Loucy (cell line): ENCODE measurements at regions not wholly inside any gene's neighbourhood (a gene's known extent, or its start where the extent isn't known, plus 50 kb on each side); places are given as distances from the start of the nearest gene placed in this dataset.

Experiments used
- H2AFZ ChIP-seq: fragments of 200-600 bp; sonication (generic); 2 replicates; pipeline ENCODE4 v1.6.0; 2016; ENCODE audit warnings: antibody characterized with exemption, mild to moderate bottlenecking, low read length, moderate library complexity
- H3F3A ChIP-seq: fragments of 200-600 bp; 2 replicates; pipeline ENCODE4 v1.6.0; 2016; ENCODE audit warnings: antibody characterized with exemption, low read depth, mild to moderate bottlenecking
- H3K27me3 ChIP-seq: fragments of 200-600 bp; sonication (generic); 2 replicates; pipeline ENCODE4 v1.6.1; 2014; ENCODE audit warnings: low read length, mild to moderate bottlenecking; ENCODE audit not compliant: insufficient read depth, poor library complexity, severe bottlenecking
- H3K36me3 ChIP-seq: fragments of 200-600 bp; sonication (generic); 2 replicates; pipeline ENCODE4 v1.6.1; 2016; ENCODE audit warnings: low read length; ENCODE audit not compliant: insufficient read depth
- H3K4me1 ChIP-seq: fragments of 200-600 bp; sonication (generic); 2 replicates; pipeline ENCODE4 v1.5.1; 2014; ENCODE audit warnings: low read length, mild to moderate bottlenecking; ENCODE audit not compliant: insufficient read depth, poor library complexity, severe bottlenecking
- H3K4me2 ChIP-seq: fragments of 200-600 bp; sonication (generic); 2 replicates; pipeline ENCODE4 v1.6.0; 2014; ENCODE audit warnings: antibody characterized with exemption, low read length, low read depth, mild to moderate bottlenecking; ENCODE audit not compliant: poor library complexity, severe bottlenecking
- H3K4me3 ChIP-seq: fragments of 200-600 bp; sonication (generic); 2 replicates; pipeline ENCODE4 v1.5.1; 2014; ENCODE audit warnings: low read length, mild to moderate bottlenecking, mixed read lengths; ENCODE audit not compliant: poor library complexity, severe bottlenecking
- H3K79me2 ChIP-seq: fragments of 200-600 bp; sonication (generic); 2 replicates; pipeline ENCODE4 v1.6.1; 2014; ENCODE audit warnings: low read length; ENCODE audit not compliant: insufficient read depth
- H3K9ac ChIP-seq: fragments of 200-600 bp; sonication (generic); 2 replicates; pipeline ENCODE4 v1.6.0; 2014; ENCODE audit warnings: mild to moderate bottlenecking, low read depth, low read length, moderate library complexity; ENCODE audit not compliant: poor library complexity, severe bottlenecking
- H3K9me2 ChIP-seq: fragments of 200-600 bp; sonication (generic); replicated peaks from 2 replicates; pipeline ENCODE4 v1.6.1; 2016; ENCODE audit warnings: low read depth, low read length, mixed read lengths
- H3K9me3 ChIP-seq: fragments of 200-600 bp; sonication (generic); 2 replicates; pipeline ENCODE4 v1.6.1; 2014; ENCODE audit warnings: mild to moderate bottlenecking, antibody characterized with exemption, low read length, low read depth; ENCODE audit not compliant: insufficient read depth
- H4K20me1 ChIP-seq: fragments of 200-600 bp; sonication (generic); 2 replicates; pipeline ENCODE4 v1.6.0; 2014; ENCODE audit warnings: antibody characterized with exemption, low read length, mild to moderate bottlenecking; ENCODE audit not compliant: insufficient read depth, poor library complexity, severe bottlenecking
- EZH2phosphoT487 ChIP-seq: fragments of 200-600 bp; IDR thresholded peaks from 2 replicates; pipeline ENCODE4 v1.6.1; 2018; ENCODE audit warnings: antibody characterized with exemption, mild to moderate bottlenecking, moderate library complexity, borderline replicate concordance
- TF ChIP-seq, protein P1 (sequence below): fragments of 200-600 bp; sonication (generic); conservative IDR thresholded peaks from 2 replicates; pipeline ENCODE4 v1.5.1; 2014; ENCODE audit warnings: mild to moderate bottlenecking, antibody characterized with exemption, low read length

DNA sequence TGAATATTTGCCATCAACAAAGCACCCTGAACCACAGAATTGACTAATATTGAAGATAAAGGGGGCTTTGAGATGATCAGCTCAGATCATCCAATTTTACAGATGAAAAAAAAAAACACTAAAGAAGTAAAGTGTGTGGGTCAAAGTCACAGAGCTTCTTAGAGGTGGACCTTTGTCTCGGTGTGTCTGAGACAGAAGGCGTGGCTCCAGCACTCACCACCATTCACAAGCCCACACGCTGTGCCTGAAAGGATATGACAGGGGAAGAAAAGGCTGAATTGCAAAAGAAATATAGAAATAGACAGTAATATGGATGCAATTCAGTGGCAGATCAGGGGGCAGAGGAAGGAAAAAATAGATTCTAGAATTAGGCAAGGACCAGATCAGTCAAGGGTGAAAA is 114.9 kb upstream of the PLXNA4 start:
- no peak overlapping the region for H3K9ac ChIP-seq
- H3K4me3 ChIP-seq = no peak overlapping the region
- no peaks in the 10 kb centered on the region for H3K9me3 ChIP-seq
- TF ChIP-seq EZH2phosphoT487 = no peak
- TF ChIP-seq, protein P1, sequence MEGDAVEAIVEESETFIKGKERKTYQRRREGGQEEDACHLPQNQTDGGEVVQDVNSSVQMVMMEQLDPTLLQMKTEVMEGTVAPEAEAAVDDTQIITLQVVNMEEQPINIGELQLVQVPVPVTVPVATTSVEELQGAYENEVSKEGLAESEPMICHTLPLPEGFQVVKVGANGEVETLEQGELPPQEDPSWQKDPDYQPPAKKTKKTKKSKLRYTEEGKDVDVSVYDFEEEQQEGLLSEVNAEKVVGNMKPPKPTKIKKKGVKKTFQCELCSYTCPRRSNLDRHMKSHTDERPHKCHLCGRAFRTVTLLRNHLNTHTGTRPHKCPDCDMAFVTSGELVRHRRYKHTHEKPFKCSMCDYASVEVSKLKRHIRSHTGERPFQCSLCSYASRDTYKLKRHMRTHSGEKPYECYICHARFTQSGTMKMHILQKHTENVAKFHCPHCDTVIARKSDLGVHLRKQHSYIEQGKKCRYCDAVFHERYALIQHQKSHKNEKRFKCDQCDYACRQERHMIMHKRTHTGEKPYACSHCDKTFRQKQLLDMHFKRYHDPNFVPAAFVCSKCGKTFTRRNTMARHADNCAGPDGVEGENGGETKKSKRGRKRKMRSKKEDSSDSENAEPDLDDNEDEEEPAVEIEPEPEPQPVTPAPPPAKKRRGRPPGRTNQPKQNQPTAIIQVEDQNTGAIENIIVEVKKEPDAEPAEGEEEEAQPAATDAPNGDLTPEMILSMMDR = no peak
- no peaks in the 10 kb centered on the region for H3K79me2 ChIP-seq
- no peak overlapping the region for H2AFZ ChIP-seq
- H3K27me3 ChIP-seq = no peaks in the 10 kb centered on the region
- no peaks in the 10 kb centered on the region for H3K36me3 ChIP-seq
- H3K4me1 ChIP-seq = peaks cover 7% of the 10 kb centered on the region
- no peaks in the 10 kb centered on the region for H3F3A ChIP-seq
- no peaks in the 10 kb centered on the region for H4K20me1 ChIP-seq
- H3K9me2 ChIP-seq = no peaks in the 10 kb centered on the region
- H3K4me2 ChIP-seq = no peak overlapping the region

DNA sequence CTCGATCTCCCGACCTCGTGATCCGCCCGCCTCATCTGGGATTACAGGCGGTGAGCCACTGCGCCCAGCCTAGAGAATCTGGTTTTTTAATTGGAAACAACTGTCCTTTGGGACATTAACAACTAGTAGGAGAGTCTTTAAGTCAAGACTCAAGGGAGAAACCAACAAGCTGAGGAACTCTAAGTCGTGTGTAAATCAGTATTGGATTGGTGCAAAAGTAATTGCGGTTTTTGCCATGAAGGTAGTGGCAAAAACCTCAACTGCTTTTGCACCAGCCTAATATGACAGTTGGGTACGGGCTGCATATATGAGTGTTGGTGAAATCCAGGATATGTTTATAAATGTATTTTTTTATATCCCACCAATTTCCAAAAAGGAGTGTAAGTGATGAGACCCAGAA is 113.9 kb upstream of the PLXNA4 start:
- H3K4me3 ChIP-seq = no peak overlapping the region
- H3K36me3 ChIP-seq = no peaks in the 10 kb centered on the region
- TF ChIP-seq EZH2phosphoT487 = no peak
- TF ChIP-seq, protein P1 = no peak
- no peaks in the 10 kb centered on the region for H3F3A ChIP-seq
- peaks cover 7% of the 10 kb centered on the region for H3K4me1 ChIP-seq
- H2AFZ ChIP-seq = no peak overlapping the region
- no peaks in the 10 kb centered on the region for H4K20me1 ChIP-seq
- H3K9ac ChIP-seq = no peak overlapping the region
- H3K9me3 ChIP-seq = no peaks in the 10 kb centered on the region
- no peaks in the 10 kb centered on the region for H3K79me2 ChIP-seq
- H3K9me2 ChIP-seq = no peaks in the 10 kb centered on the region
- no peaks in the 10 kb centered on the region for H3K27me3 ChIP-seq
- H3K4me2 ChIP-seq = no peak overlapping the region

DNA sequence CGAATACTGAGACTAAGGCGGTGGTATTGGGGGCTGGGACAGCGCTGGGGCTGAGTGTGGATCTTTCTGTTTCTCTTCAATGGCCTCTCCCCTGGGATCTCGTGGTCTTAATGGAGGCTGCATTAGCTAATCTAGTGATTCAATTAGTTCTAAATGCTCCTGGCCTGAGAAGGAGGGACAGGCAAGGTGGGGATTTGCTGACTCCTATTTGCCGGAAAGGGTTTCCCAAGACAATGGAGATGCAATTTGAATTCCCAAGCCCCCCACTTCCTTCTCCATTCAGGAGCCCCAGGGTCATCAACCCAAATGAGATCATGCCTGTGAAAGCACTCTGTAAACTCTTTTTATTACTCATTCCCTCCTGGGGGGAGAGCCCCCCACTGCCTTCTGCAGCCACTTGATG is 111.7 kb upstream of the PLXNA4 start:
- peaks cover 7% of the 10 kb centered on the region for H3K4me1 ChIP-seq
- no peaks in the 10 kb centered on the region for H3F3A ChIP-seq
- H4K20me1 ChIP-seq = no peaks in the 10 kb centered on the region
- H3K4me2 ChIP-seq = no peak overlapping the region
- no peaks in the 10 kb centered on the region for H3K9me2 ChIP-seq
- no peaks in the 10 kb centered on the region for H3K27me3 ChIP-seq
- no peak overlapping the region for H3K9ac ChIP-seq
- no peaks in the 10 kb centered on the region for H3K36me3 ChIP-seq
- no peaks in the 10 kb centered on the region for H3K9me3 ChIP-seq
- H3K79me2 ChIP-seq = no peaks in the 10 kb centered on the region
- no peak overlapping the region for H3K4me3 ChIP-seq
- H2AFZ ChIP-seq = no peak overlapping the region
- TF ChIP-seq, protein P1 = no peak
- no peak for TF ChIP-seq EZH2phosphoT487
